ENCODE measurements at regions not wholly inside any gene's neighbourhood (a gene's known extent, or its start where the extent isn't known, plus 50 kb on each side); places are given as distances from the start of the nearest gene placed in this dataset.

- no peak for TF ChIP-seq CTCF (IDR thresholded peaks at IDR 0.05)
- no peak for TF ChIP-seq POLR2AphosphoS5 (IDR thresholded peaks at IDR 0.05)
Observed at GRCh38 chr7:89934101-89934500, 220.2 kb upstream of the STEAP1 start.
